ENCODE measurements at regions not wholly inside any gene's neighbourhood (a gene's known extent, or its start where the extent isn't known, plus 50 kb on each side); places are given as distances from the start of the nearest gene placed in this dataset.

DNA sequence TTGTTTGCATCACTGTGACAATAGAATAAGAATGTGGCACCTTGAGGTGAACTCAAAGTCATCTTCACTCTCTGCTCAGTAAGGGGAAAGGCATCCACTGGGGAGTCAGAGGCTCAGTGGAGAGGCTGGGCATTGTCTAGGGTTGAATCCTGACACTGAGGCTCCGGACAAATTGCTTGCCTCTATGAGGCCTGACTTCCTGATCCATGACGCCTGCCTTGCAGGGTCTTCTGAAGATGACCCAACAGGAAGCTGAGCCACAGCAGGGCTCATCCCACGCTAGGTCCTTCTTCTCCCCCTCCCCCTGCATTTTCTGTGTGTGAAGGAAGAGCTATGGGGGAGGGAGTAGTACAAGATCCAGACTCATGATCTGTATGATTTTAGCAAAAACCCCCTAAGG, 265.1 kb downstream of the SH3BP4 start:
- no peak for TF ChIP-seq KDM5A (IDR thresholded peaks at IDR 0.05; ENCODE audit: low read length)
- TF ChIP-seq ASH2L (IDR thresholded peaks at IDR 0.05; ENCODE audit: low read length) = no peak
- TF ChIP-seq KDM1A (IDR thresholded peaks at IDR 0.05; ENCODE audit: borderline replicate concordance, low read length) = no peak
- CTCF ChIA-PET (ENCODE audit: partially characterized antibody) = interaction anchor here (0.7 to 1.7 kb wide), 2 partner anchors 10 kb away, joined by 4 to 5 read pairs; no protein-coding TSS in a partner anchor

More for the DNA sequence above, 265.1 kb downstream of the SH3BP4 start:
- no peak overlapping the region for H3K4me2 ChIP-seq (ENCODE audit: insufficient read depth in 1 of 2, low read depth in 2 of 2, low read length in 2 of 2)
- FAIRE-seq = no peak
- H3K23me2 ChIP-seq (ENCODE audit: low read depth, low read length) = no peaks in the 10 kb centered on the region
- no peak overlapping the region for H4K8ac ChIP-seq (ENCODE audit: extremely low read depth, insufficient read depth, low read length)
- no peak overlapping the region for H2BK5ac ChIP-seq (ENCODE audit: low read depth, low read length)
- no peak overlapping the region for H3K4ac ChIP-seq (replicated peaks; ENCODE audit: insufficient read length, low read depth, low read length)
- H3K79me1 ChIP-seq (ENCODE audit: low read depth, low read length) = no peaks in the 10 kb centered on the region
- peaks cover 0 to 7% (median 2%) of the 10 kb centered on the region in 4 experiments; a peak in 2 of 7 replicates for H3K4me1 ChIP-seq (replicated peaks in 1 of 4; ENCODE audit: control insufficient read depth in 3 of 4, insufficient read depth in 4 of 4, low read length in 3 of 4)
- no peak overlapping the region for H4K91ac ChIP-seq (replicated peaks; ENCODE audit: insufficient read length, low read length)
- no peak overlapping the region for H2BK12ac ChIP-seq (ENCODE audit: low read depth, low read length)
- no peaks in the 10 kb centered on the region for H3K27me3 ChIP-seq (replicated peaks in 1 of 4; ENCODE audit: control insufficient read depth in 3 of 4, extremely low read depth in 1 of 4, insufficient read depth in 3 of 4, low read length in 3 of 4)
- H3K14ac ChIP-seq (ENCODE audit: insufficient read length) = no peak overlapping the region
- H3K23ac ChIP-seq (ENCODE audit: insufficient read length) = no peak overlapping the region
- no peak overlapping the region for H3K56ac ChIP-seq (replicated peaks; ENCODE audit: insufficient read length, low read depth, low read length)
- no peaks in the 10 kb centered on the region for H3K36me3 ChIP-seq (ENCODE audit: control insufficient read depth in 2 of 4, insufficient read depth in 4 of 4, low read length in 3 of 4)
- H3K4me3 ChIP-seq (ENCODE audit: extremely low read depth in 1 of 4, insufficient read depth in 2 of 4, low read depth in 3 of 4, low read length in 4 of 4) = no peak overlapping the region
- POLR2A ChIA-PET (ENCODE audit: partially characterized antibody) = no interaction called here
- H2AK5ac ChIP-seq (ENCODE audit: low read depth, low read length) = no peak overlapping the region
- H2BK20ac ChIP-seq (ENCODE audit: low read length) = no peak overlapping the region
- H2BK15ac ChIP-seq (ENCODE audit: low read length) = no peak overlapping the region
- WGBS, 2 experiments (ENCODE audit: extremely low coverage in 1 of 2, insufficient coverage in 1 of 2, insufficient read length in 1 of 2, insufficient replicate concordance in 2 of 2, low coverage in 1 of 2, low lambda C conversion rate in 2 of 2, missing lambda C conversion rate in 1 of 2) = 89% methylated on average over 3 of the region's 3 CpGs; no CpG with 5 or more reads in 1 of the 2 experiments
- no peaks in the 10 kb centered on the region for H4K20me1 ChIP-seq (replicated peaks in 1 of 2; ENCODE audit: control insufficient read depth in 1 of 2, insufficient read depth in 2 of 2, low read length in 2 of 2)
- H3K9ac ChIP-seq (replicated peaks in 1 of 4; ENCODE audit: extremely low read depth in 1 of 4, low read depth in 3 of 4, low read length in 3 of 4) = no peak overlapping the region
- H3K9me3 ChIP-seq (ENCODE audit: insufficient read depth in 2 of 2, low read depth in 1 of 2, low read length in 1 of 2) = no peaks in the 10 kb centered on the region
- no peaks in the 10 kb centered on the region for H3K79me2 ChIP-seq (ENCODE audit: control insufficient read depth in 1 of 2, insufficient read depth in 2 of 2, low read length in 2 of 2)
- H2AFZ ChIP-seq (ENCODE audit: low read length) = peak overlapping the region; percentile 38; the same call in 1 of the 2 replicates
- H2BK120ac ChIP-seq (replicated peaks; ENCODE audit: low read depth, low read length) = no peak overlapping the region
- no peak overlapping the region for H3K27ac ChIP-seq (ENCODE audit: low read depth, low read length)
- H3K18ac ChIP-seq (ENCODE audit: extremely low read depth, low read length) = no peak overlapping the region
- no peak overlapping the region for H4K5ac ChIP-seq (ENCODE audit: insufficient read length, low read depth, low read length)
- no peak for DNase-seq (ENCODE audit: low read depth in 1 of 2, low spot score in 2 of 2)
